ENCODE measurements at regions not wholly inside any gene's neighbourhood (a gene's known extent, or its start where the extent isn't known, plus 50 kb on each side); places are given as distances from the start of the nearest gene placed in this dataset.

GRCh38 chr22:46054091-46055073, 77.4 kb upstream of the WNT7B start:
- DNase-seq (ENCODE audit: low read depth), result no peak

GRCh38 chr22:46055181-46055875, 78.4 kb upstream of the WNT7B start:
- DNase-seq (ENCODE audit: low read depth), result no peak

GRCh38 chr22:46055911-46056545, 79.1 kb upstream of the WNT7B start:
- no peak for DNase-seq (ENCODE audit: low read depth)

- DNase-seq (ENCODE audit: low read depth), result no peak
Observed at GRCh38 chr22:46056546-46057245, 79.7 kb upstream of the WNT7B start.

- DNase-seq (ENCODE audit: low read depth), result no peak
Observed at GRCh38 chr22:46057246-46058090, 80.5 kb upstream of the WNT7B start.

GRCh38 chr22:46058091-46058420, 81.1 kb upstream of the WNT7B start:
- DNase-seq (ENCODE audit: low read depth), result no peak

- DNase-seq (ENCODE audit: low read depth), result no peak
Observed at GRCh38 chr22:46058591-46059519, 81.9 kb upstream of the WNT7B start.

GRCh38 chr22:46060292-46061123, 83.5 kb upstream of the WNT7B start:
- DNase-seq (ENCODE audit: low read depth), result no peak

GRCh38 chr22:46061124-46061500, 84.2 kb upstream of the WNT7B start:
- DNase-seq (ENCODE audit: low read depth), result no peak

- no peak for DNase-seq (ENCODE audit: low read depth)
Observed at GRCh38 chr22:46061501-46062231, 84.7 kb upstream of the WNT7B start.

- no peak for DNase-seq (ENCODE audit: low read depth)
Observed at GRCh38 chr22:46062232-46062615, 85.3 kb upstream of the WNT7B start.

- DNase-seq (ENCODE audit: low read depth), result no peak
Observed at GRCh38 chr22:46062971-46063631, 86.1 kb upstream of the WNT7B start.

GRCh38 chr22:46063846-46064227, 86.5 kb upstream of the PPARA start:
- no peak for DNase-seq (ENCODE audit: low read depth)

- no peak for DNase-seq (ENCODE audit: low read depth)
Observed at GRCh38 chr22:46064228-46064965, 85.9 kb upstream of the PPARA start.

- DNase-seq (ENCODE audit: low read depth), result no peak
Observed at GRCh38 chr22:46064966-46065666, 85.2 kb upstream of the PPARA start.

GRCh38 chr22:46065691-46066454, 84.5 kb upstream of the PPARA start:
- DNase-seq (ENCODE audit: low read depth), result no peak
